ENCODE measurements at regions not wholly inside any gene's neighbourhood (a gene's known extent, or its start where the extent isn't known, plus 50 kb on each side); places are given as distances from the start of the nearest gene placed in this dataset.

DNA sequence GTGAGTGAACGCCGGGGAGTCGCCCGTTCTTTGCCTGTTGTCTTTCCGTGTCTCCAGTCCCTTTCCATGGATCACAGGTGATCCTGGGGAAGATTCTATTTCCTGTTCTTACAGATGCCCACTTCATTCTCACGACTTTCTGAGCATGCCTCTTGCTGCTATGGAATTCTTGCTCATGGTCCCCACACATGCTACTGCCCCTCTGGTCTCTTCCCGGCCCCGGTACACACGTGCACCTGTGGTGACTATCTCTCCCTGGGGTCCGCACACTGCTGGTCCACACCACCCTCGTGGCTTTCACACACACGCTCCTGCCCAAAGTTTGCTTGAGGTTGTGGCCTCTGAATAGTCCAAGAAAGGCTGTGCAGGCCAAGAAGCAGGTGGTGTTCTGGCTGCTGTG is 67.9 kb upstream of the ALKAL2 start:
- TF ChIP-seq, protein P1, sequence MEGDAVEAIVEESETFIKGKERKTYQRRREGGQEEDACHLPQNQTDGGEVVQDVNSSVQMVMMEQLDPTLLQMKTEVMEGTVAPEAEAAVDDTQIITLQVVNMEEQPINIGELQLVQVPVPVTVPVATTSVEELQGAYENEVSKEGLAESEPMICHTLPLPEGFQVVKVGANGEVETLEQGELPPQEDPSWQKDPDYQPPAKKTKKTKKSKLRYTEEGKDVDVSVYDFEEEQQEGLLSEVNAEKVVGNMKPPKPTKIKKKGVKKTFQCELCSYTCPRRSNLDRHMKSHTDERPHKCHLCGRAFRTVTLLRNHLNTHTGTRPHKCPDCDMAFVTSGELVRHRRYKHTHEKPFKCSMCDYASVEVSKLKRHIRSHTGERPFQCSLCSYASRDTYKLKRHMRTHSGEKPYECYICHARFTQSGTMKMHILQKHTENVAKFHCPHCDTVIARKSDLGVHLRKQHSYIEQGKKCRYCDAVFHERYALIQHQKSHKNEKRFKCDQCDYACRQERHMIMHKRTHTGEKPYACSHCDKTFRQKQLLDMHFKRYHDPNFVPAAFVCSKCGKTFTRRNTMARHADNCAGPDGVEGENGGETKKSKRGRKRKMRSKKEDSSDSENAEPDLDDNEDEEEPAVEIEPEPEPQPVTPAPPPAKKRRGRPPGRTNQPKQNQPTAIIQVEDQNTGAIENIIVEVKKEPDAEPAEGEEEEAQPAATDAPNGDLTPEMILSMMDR (IDR thresholded peaks at IDR 0.05 in 8 of 11, conservative IDR thresholded peaks at IDR 0.05 in 3 of 11), result no peak
- TF ChIP-seq POLR2AphosphoS5 (IDR thresholded peaks at IDR 0.05) (no peak), POLR2A (IDR thresholded peaks at IDR 0.05) (no peak)

Data from spleen (tissue), 7 donors.